ENCODE measurements at regions not wholly inside any gene's neighbourhood (a gene's known extent, or its start where the extent isn't known, plus 50 kb on each side); places are given as distances from the start of the nearest gene placed in this dataset.

- DNase-seq (ENCODE audit: low spot score), result no peak
These were observed 125.6 kb upstream of the CSF3R start for GRCh38 chr1:36608272-36608671.

GRCh38 chr1:36607263-36607651 lies 124.5 kb upstream of the CSF3R start:
- DNase-seq (ENCODE audit: low spot score), result no peak

- no peak for DNase-seq (ENCODE audit: low spot score)
These were observed 124.0 kb upstream of the CSF3R start for GRCh38 chr1:36606641-36607262.

GRCh38 chr1:36605942-36606640 lies 123.4 kb upstream of the CSF3R start:
- no peak for DNase-seq (ENCODE audit: low spot score)

- DNase-seq (ENCODE audit: low spot score), result no peak
These were observed 120.7 kb upstream of the CSF3R start for GRCh38 chr1:36603461-36603860.

- DNase-seq (ENCODE audit: low spot score), result no peak
These were observed 119.5 kb upstream of the CSF3R start for GRCh38 chr1:36602184-36602583.

GRCh38 chr1:36599828-36600227 lies 117.1 kb upstream of the CSF3R start:
- no peak for DNase-seq (ENCODE audit: low spot score)

GRCh38 chr1:36597514-36597913 lies 114.8 kb upstream of the CSF3R start:
- no peak for DNase-seq (ENCODE audit: low spot score)

- DNase-seq (ENCODE audit: low spot score), result no peak
These were observed 113.2 kb upstream of the CSF3R start for GRCh38 chr1:36595921-36596320.

- DNase-seq (ENCODE audit: low spot score), result no peak
These were observed 112.6 kb upstream of the CSF3R start for GRCh38 chr1:36595349-36595748.

GRCh38 chr1:36594023-36594422 lies 111.3 kb upstream of the CSF3R start:
- no peak for DNase-seq (ENCODE audit: low spot score)

- DNase-seq (ENCODE audit: low spot score), result no peak
These were observed 108.6 kb upstream of the CSF3R start for GRCh38 chr1:36591278-36591677.

- DNase-seq (ENCODE audit: low spot score), result no peak
These were observed 108.1 kb upstream of the CSF3R start for GRCh38 chr1:36590771-36591170.

GRCh38 chr1:36590264-36590663 lies 107.6 kb upstream of the CSF3R start:
- DNase-seq (ENCODE audit: low spot score), result no peak

- DNase-seq (ENCODE audit: low spot score), result no peak
These were observed 106.3 kb upstream of the CSF3R start for GRCh38 chr1:36588972-36589371.

GRCh38 chr1:36585569-36586548 lies 103.1 kb upstream of the CSF3R start:
- DNase-seq (ENCODE audit: low spot score), result no peak

GRCh38 chr1:36584874-36585453 lies 102.3 kb upstream of the CSF3R start:
- DNase-seq (ENCODE audit: low spot score), result no peak

GRCh38 chr1:36583980-36584782 lies 101.5 kb upstream of the CSF3R start:
- no peak for DNase-seq (ENCODE audit: low spot score)

- DNase-seq (ENCODE audit: low spot score), result no peak
These were observed 100.4 kb upstream of the CSF3R start for GRCh38 chr1:36583080-36583479.

GRCh38 chr1:36582066-36582755 lies 99.5 kb upstream of the CSF3R start:
- DNase-seq (ENCODE audit: low spot score), result no peak

GRCh38 chr1:36580524-36580923 lies 97.8 kb upstream of the CSF3R start:
- no peak for DNase-seq (ENCODE audit: low spot score)
